Activated naive CD4-positive, alpha-beta T cell treated with anti-CD3 and anti-CD28 coated beads, Interleukin-2, amount 50 U/mL, for 72 hours (primary cell): ENCODE measurements at regions not wholly inside any gene's neighbourhood (a gene's known extent, or its start where the extent isn't known, plus 50 kb on each side); places are given as distances from the start of the nearest gene placed in this dataset.

Source experiments
- ATAC-seq, 2 donors: fragments of 150-1000 bp; cut with Tn5 transposase; 2 replicates each; pipeline ENCODE4 v1.10.0; 2021; ENCODE audit warnings: mild to moderate bottlenecking in 2 of 2, moderate library complexity in 2 of 2
- DNase-seq, 2 donors: peaks; one replicate each; pipeline ENCODE4 v3.0.0; 2021 to 2022; ENCODE audit warnings: low spot score in 2 of 2
- H3K27ac Mint-ChIP-seq, 2 donors: one replicate each; pipeline ENCODE4 v1.8.0; 2022; ENCODE audit warnings: mild to moderate bottlenecking in 2 of 2, mixed read lengths in 2 of 2
- H3K36me3 Mint-ChIP-seq, 2 donors: one replicate each; pipeline ENCODE4 v1.8.0; 2022; ENCODE audit warnings: mixed read lengths in 2 of 2
- H3K9me3 Mint-ChIP-seq, 2 donors: one replicate each; pipeline ENCODE4 v1.8.0; 2022; ENCODE audit warnings: mixed read lengths in 2 of 2

- Mint-ChIP-seq H3K36me3 (no peaks in the 10 kb centered on the region), H3K9me3 (peaks cover 0 to 4% of the 10 kb centered on the region in 2 donors), H3K27ac (no peak overlapping the region)
- no peak for ATAC-seq
- DNase-seq: no peak
These were observed 63.2 kb upstream of the FSTL4 start for GRCh38 chr5:133675376-133676154.

GRCh38 chr5:133670336-133670735, 58.0 kb upstream of the FSTL4 start:
- ATAC-seq: no peak
- no peak for DNase-seq
- Mint-ChIP-seq H3K36me3 (no peaks in the 10 kb centered on the region), H3K9me3 (peaks cover 0 to 4% of the 10 kb centered on the region in 2 donors), H3K27ac (no peak overlapping the region)

GRCh38 chr5:133669472-133669871, 57.1 kb upstream of the FSTL4 start:
- no peak for ATAC-seq
- no peak for DNase-seq
- Mint-ChIP-seq H3K36me3 (no peaks in the 10 kb centered on the region), H3K9me3 (peaks cover 0 to 4% of the 10 kb centered on the region in 2 donors), H3K27ac (no peak overlapping the region)

GRCh38 chr5:133668458-133668857, 56.1 kb upstream of the FSTL4 start:
- Mint-ChIP-seq H3K36me3 (no peaks in the 10 kb centered on the region), H3K9me3 (peaks cover 0 to 4% of the 10 kb centered on the region in 2 donors), H3K27ac (no peak overlapping the region)
- ATAC-seq: no peak
- no peak for DNase-seq

- DNase-seq: no peak
- Mint-ChIP-seq H3K27ac (no peak overlapping the region), H3K36me3 (no peaks in the 10 kb centered on the region), H3K9me3 (peaks cover 0 to 4% of the 10 kb centered on the region in 2 donors)
- no peak for ATAC-seq
These were observed 54.9 kb upstream of the FSTL4 start for GRCh38 chr5:133667217-133667616.

GRCh38 chr5:133665571-133665970, 53.2 kb upstream of the FSTL4 start:
- no peak for DNase-seq
- H3K27ac Mint-ChIP-seq: no peak overlapping the region
- no peak for ATAC-seq
- no peaks in the 10 kb centered on the region for H3K36me3 Mint-ChIP-seq
- no peaks in the 10 kb centered on the region for H3K9me3 Mint-ChIP-seq

GRCh38 chr5:133664422-133664821, 52.1 kb upstream of the FSTL4 start:
- ATAC-seq (no peak), DNase-seq (no peak)
- H3K9me3 Mint-ChIP-seq: no peaks in the 10 kb centered on the region
- no peaks in the 10 kb centered on the region for H3K36me3 Mint-ChIP-seq
- no peak overlapping the region for H3K27ac Mint-ChIP-seq

GRCh38 chr5:133663397-133664054, 51.2 kb upstream of the FSTL4 start:
- Mint-ChIP-seq H3K27ac (no peak overlapping the region), H3K9me3 (no peaks in the 10 kb centered on the region), H3K36me3 (no peaks in the 10 kb centered on the region)
- DNase-seq (no peak), ATAC-seq (no peak)

GRCh38 chr5:133662578-133662977, 50.2 kb upstream of the FSTL4 start:
- no peaks in the 10 kb centered on the region for H3K9me3 Mint-ChIP-seq
- H3K27ac Mint-ChIP-seq: no peak overlapping the region
- ATAC-seq (no peak), DNase-seq (no peak)
- no peaks in the 10 kb centered on the region for H3K36me3 Mint-ChIP-seq
